Inferior parietal cortex (tissue), 1 donor: ENCODE measurements at regions not wholly inside any gene's neighbourhood (a gene's known extent, or its start where the extent isn't known, plus 50 kb on each side); places are given as distances from the start of the nearest gene placed in this dataset.
A peak's percentile ranks its signal among the peaks of the same experiment; 100 is the strongest.

Experiments
- DNase-seq: peaks from one replicate; pipeline ENCODE4 v3.0.0-alpha.2; 2016; ENCODE audit errors: extremely low spot score

DNA sequence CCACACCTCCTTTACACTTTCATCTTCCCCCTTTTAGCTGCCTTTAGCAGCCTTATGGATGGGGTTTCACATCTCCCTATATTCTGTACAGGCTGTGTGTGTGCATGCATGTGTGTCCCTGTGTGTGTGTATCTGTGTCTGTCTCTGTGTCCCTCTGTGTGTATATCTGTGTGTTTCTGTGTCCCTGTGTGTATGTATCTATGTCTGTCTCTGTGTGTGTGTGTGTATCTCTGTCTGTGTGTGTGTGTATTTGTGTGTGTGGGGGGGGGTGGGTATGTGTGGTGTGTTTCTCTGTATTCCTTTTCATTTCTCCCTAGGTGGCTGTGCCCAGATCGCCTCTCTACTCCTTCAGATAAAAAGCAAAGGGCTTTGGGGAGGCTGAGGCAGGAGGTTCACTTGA lies 52.2 kb upstream of the CD83 start:
- DNase-seq: no peak

DNA sequence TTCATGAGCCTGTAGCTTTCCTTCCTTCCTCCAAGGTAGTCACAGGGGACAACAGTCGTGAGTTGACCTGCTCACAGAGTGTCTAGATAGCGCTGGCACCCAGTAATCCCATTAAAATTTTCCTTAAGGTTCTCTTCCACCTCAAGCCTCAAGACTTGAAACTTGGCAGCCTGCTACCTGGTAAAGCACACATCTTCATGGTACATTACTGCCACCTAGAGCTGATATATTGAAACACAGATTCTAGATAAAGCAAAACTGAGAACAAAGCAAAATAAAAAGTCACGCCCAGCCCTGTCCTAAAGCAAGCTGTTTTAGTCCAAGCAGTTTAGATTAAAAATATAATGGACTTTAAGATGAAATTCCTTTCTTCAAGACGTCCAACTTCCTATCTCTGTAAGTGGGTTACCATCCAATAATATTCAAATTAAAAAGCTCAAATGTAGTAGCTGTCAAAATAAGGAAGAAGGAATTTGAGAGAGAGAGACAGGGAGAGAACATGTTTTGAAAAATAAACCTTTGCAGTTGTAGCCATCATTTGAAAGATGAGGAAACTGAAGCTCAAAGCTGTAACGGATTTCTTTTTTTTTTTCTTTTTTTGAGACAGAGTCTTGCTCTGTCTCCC lies 50.7 kb upstream of the CD83 start:
- DNase-seq: peak; percentile 81

DNA sequence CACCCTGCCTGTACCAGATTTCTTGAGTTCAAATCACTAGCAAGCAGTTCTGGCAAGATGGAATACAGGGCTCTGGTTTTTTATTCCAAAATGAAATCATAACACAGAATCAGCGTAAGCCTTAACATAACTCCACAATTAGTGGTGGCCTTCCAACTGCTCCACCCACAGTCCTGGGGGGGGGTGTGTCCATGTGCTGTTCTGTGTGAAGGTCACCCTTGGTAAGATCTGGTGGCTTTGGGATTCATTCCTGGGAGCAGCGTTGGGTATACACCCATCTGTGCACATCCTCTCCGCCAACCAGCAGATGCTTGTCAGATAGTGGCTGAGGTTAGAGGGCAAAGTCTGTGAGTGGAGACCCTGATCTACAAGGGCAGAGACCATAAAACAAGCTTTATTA lies 49.9 kb upstream of the CD83 start:
- DNase-seq: no peak
